Gastrocnemius medialis (tissue), 4 donors: ENCODE measurements at regions not wholly inside any gene's neighbourhood (a gene's known extent, or its start where the extent isn't known, plus 50 kb on each side); places are given as distances from the start of the nearest gene placed in this dataset.

Source experiments
- POLR2A ChIP-seq, 2 donors: fragments of 450-650 bp; IDR thresholded peaks; one replicate each; pipeline ENCODE4 v1.6.1; 2017; ENCODE audit warnings: antibody characterized with exemption in 2 of 2, mild to moderate bottlenecking in 2 of 2, moderate library complexity in 2 of 2
- TF ChIP-seq, protein P1 (sequence below), 5 experiments: fragments of 450-650 bp in 3 of 5; fragments of 200-600 bp in 2 of 5; sonication (generic) in 2 of 5; IDR thresholded peaks in 4 of 5; conservative IDR thresholded peaks in 1 of 5; 1 replicate in 4 of 5; 2 replicates in 1 of 5; pipeline ENCODE4 v1.5.1; 2016 to 2019; ENCODE audit warnings: antibody characterized with exemption in 5 of 5, mild to moderate bottlenecking in 3 of 5, moderate library complexity in 3 of 5

DNA sequence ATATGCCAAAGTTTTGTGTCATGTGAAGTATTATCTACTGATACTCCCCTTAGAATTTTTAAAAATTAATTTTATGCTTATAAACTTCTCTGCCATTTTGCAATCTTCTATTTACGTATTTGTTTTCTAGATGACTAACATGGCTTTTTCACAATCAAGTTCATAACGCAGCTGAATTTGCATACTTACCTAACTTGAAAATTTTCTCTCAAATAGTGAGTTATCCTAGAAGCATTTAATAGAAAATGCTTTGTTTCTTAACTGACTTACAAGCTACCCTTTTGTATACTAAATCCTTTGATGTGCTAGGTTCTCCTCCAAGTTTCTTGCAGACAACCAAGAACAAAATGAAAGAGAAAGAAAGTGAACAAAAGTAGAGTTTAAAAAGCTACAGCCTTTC lies 683.5 kb downstream of the LIG4 start:
- TF ChIP-seq POLR2A (IDR thresholded peaks at IDR 0.05): no peak
- TF ChIP-seq, protein P1, sequence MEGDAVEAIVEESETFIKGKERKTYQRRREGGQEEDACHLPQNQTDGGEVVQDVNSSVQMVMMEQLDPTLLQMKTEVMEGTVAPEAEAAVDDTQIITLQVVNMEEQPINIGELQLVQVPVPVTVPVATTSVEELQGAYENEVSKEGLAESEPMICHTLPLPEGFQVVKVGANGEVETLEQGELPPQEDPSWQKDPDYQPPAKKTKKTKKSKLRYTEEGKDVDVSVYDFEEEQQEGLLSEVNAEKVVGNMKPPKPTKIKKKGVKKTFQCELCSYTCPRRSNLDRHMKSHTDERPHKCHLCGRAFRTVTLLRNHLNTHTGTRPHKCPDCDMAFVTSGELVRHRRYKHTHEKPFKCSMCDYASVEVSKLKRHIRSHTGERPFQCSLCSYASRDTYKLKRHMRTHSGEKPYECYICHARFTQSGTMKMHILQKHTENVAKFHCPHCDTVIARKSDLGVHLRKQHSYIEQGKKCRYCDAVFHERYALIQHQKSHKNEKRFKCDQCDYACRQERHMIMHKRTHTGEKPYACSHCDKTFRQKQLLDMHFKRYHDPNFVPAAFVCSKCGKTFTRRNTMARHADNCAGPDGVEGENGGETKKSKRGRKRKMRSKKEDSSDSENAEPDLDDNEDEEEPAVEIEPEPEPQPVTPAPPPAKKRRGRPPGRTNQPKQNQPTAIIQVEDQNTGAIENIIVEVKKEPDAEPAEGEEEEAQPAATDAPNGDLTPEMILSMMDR (IDR thresholded peaks at IDR 0.05 in 4 of 5, conservative IDR thresholded peaks at IDR 0.05 in 1 of 5): no peak
